ENCODE measurements at regions not wholly inside any gene's neighbourhood (a gene's known extent, or its start where the extent isn't known, plus 50 kb on each side); places are given as distances from the start of the nearest gene placed in this dataset.

DNA sequence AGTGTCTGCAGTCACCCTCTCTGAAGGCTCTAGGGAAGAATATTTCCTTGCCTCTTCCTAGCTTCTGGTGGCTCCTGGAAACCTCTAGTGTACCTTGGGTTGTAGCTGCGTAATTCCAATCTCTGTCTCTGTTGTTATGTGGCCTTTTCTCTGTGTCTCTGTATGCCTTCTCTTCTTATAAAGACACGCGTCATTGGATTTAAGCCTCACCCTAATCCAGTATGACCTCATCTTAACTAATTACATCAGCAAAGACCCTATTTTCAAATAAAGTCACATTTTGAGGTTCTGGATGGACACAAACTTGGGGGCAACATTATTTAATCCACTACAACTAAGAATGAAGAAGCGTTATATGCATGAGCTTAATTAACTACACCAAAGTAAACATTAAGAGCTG lies 111.4 kb upstream of the ZNF184 start:
- DNase-seq (ENCODE audit: low read depth, low spot score): no peak
- no peak overlapping the region for H3K4me3 ChIP-seq (ENCODE audit: low read depth, low read length)
- in situ Hi-C loops (cut with HindIII; ENCODE audit: low sequenced_read_pairs): no loop called here
- TF ChIP-seq, protein P1, sequence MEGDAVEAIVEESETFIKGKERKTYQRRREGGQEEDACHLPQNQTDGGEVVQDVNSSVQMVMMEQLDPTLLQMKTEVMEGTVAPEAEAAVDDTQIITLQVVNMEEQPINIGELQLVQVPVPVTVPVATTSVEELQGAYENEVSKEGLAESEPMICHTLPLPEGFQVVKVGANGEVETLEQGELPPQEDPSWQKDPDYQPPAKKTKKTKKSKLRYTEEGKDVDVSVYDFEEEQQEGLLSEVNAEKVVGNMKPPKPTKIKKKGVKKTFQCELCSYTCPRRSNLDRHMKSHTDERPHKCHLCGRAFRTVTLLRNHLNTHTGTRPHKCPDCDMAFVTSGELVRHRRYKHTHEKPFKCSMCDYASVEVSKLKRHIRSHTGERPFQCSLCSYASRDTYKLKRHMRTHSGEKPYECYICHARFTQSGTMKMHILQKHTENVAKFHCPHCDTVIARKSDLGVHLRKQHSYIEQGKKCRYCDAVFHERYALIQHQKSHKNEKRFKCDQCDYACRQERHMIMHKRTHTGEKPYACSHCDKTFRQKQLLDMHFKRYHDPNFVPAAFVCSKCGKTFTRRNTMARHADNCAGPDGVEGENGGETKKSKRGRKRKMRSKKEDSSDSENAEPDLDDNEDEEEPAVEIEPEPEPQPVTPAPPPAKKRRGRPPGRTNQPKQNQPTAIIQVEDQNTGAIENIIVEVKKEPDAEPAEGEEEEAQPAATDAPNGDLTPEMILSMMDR (IDR thresholded peaks at IDR 0.05; ENCODE audit: low read depth, low read length): no peak

DNA sequence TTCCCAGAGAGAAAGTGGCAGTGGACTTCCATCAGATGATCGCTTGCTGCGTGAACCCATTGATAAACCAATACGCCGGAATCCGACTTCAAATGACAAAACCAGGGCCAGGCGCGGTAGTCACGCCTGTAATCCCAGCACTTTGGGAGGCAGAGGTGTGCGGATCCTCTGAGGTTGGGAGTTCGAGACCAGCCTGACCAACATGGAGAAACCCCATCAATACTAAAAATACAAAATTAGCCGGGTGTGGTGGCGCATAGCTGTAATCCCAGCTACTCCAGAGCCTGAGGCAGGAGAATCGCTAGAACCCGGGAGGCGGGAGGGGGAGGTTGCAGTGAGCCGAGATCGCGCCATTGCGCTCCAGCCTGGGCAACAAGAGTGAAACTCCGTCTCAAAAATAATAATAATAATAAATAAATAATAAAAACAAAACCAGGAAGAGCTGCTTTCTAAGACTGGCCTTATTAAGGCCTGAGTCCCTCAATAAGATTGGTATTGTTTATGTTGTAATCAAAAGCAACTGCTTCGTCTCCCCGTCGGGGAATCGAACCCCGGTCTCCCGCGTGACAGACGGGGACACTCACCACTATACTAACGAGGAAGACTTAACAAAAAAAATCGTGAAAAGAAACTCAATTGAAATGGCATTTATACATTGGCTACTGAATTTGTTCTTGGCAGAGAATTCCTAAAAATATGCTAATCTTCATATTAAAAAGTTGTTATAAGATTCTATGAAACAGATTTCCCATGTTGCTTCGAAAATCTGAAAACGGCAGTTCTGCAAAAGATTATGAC lies 110.2 kb upstream of the ZNF184 start:
- TF ChIP-seq, protein P1 (IDR thresholded peaks at IDR 0.05; ENCODE audit: low read depth, low read length): no peak
- peak overlapping the region; percentile 11 for H3K4me3 ChIP-seq (ENCODE audit: low read depth, low read length)
- in situ Hi-C loops (cut with HindIII; ENCODE audit: low sequenced_read_pairs): no loop called here
- DNase-seq (ENCODE audit: low read depth, low spot score): peak; percentile 73

DNA sequence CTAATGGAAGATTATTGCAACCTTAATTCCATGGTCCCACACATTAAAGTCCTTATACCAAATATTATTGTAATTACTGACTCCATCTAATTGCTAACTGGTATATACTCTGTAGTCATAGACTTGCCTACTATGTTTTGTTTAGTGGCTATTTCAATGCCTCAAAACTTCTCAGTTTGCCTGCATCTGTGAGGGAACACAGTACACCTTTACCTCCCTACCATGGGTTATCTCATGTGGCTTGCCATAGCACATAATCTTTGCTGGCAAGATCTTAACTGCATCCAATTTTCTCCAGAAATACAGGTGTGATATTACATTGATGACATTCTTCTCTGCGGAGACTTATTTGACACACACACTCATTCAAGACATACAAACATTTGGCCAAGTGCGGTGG lies 107.1 kb upstream of the ZNF184 start:
- in situ Hi-C loops (cut with HindIII; ENCODE audit: low sequenced_read_pairs): no loop called here
- H3K4me3 ChIP-seq (ENCODE audit: low read depth, low read length): no peak overlapping the region
- no peak for DNase-seq (ENCODE audit: low read depth, low spot score)
- TF ChIP-seq, protein P1 (IDR thresholded peaks at IDR 0.05; ENCODE audit: low read depth, low read length): no peak

DNA sequence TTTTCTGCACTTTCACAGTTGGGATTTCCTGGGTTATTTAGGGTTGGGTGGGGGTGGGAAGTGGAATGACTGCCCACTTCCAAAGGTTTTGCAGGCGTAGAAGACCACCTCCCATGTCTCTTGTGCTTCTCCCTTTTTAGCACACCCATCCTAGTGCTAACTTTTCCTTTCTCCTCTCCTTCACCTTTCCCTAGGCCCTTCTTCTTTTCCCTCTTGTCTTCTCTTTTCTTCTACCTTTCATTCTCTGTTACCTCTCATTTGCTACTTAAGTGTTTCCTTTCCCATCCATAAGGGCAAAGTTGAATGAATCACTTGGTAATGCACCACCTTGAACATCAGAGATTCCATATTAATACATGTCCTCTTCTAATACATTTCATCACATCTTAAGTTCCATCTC lies 105.0 kb upstream of the ZNF184 start:
- in situ Hi-C loops (cut with HindIII; ENCODE audit: low sequenced_read_pairs): no loop called here
- DNase-seq (ENCODE audit: low read depth, low spot score): no peak
- TF ChIP-seq, protein P1 (IDR thresholded peaks at IDR 0.05; ENCODE audit: low read depth, low read length): no peak
- no peak overlapping the region for H3K4me3 ChIP-seq (ENCODE audit: low read depth, low read length)

DNA sequence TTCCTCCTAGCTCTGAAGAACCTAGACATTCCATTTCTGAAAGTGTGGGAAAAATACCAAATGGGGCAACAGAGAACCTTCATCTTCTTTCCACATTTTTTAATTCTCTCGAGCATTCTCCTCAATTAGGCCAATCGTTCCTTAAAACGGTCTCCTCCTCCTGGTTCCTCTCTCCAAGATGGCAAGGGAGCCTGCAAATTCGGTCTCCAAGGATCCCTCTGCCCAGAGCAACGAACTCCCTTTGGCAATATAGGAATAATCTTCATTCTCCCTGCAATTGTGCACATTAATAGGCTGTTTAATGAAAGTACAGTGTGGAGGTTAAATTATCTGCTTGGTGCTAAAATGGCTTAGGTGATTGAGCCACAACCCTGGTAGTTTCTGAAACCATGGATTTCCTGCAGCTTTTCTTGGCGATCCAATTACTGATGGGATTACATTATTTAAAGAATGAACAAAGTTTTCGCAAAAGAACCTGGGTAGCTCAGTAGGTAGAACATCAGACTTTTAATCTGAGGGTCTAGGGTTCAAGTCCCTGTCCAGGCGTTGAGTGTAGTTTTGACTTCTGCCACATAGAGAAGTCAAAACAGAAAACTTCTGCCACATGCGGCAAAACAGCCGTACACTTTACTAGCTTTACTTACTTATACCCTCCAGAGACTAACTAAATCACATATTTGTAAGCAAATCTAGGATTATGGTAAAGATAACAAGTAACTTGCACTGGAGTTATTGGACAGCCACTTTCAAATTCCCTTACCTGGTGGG lies 102.9 kb upstream of the ZNF184 start:
- in situ Hi-C loops (cut with HindIII; ENCODE audit: low sequenced_read_pairs): no loop called here
- no peak overlapping the region for H3K4me3 ChIP-seq (ENCODE audit: low read depth, low read length)
- TF ChIP-seq, protein P1 (IDR thresholded peaks at IDR 0.05; ENCODE audit: low read depth, low read length): no peak
- no peak for DNase-seq (ENCODE audit: low read depth, low spot score)

DNA sequence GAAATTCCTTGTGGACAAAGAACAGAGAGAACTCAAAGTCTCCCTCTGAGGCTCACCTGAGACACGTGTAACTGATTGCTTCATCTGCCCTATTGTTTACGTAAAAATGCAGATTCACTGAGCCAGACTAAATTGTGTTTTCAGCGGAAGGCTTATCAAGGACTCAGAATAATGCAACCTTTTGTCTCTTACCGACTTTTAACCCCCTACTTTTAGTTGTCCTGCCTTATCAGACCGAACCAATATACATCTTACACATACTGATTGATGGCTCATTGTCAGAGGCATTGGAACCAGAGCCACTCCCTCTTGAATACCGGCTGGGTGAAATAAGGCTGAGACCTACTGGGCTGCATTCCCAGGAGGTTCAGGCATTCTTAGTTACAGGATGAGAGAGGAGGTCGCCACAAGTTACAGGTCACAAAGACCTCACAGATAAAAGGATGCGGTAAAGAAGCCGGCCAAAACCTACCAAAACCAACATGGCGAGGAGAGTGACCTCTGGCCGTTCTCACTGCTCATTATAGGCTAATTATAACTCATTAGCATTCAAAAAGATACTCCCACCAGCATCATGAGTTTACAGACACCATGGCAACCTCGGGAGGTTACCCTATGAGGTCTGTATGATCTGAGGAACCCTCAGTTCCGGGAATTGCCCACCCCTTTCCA lies 95.5 kb upstream of the ZNF184 start:
- TF ChIP-seq, protein P1 (IDR thresholded peaks at IDR 0.05; ENCODE audit: low read depth, low read length): no peak
- DNase-seq (ENCODE audit: low read depth, low spot score): no peak
- in situ Hi-C loops (cut with HindIII; ENCODE audit: low sequenced_read_pairs): no loop called here
- no peak overlapping the region for H3K4me3 ChIP-seq (ENCODE audit: low read depth, low read length)
